Loucy (cell line): ENCODE measurements at regions not wholly inside any gene's neighbourhood (a gene's known extent, or its start where the extent isn't known, plus 50 kb on each side); places are given as distances from the start of the nearest gene placed in this dataset.

Source experiments
- EZH2phosphoT487 ChIP-seq: fragments of 200-600 bp; IDR thresholded peaks from 2 replicates; pipeline ENCODE4 v1.6.1; 2018; ENCODE audit warnings: antibody characterized with exemption, mild to moderate bottlenecking, moderate library complexity, borderline replicate concordance
- TF ChIP-seq, protein P1 (sequence below): fragments of 200-600 bp; sonication (generic); conservative IDR thresholded peaks from 2 replicates; pipeline ENCODE4 v1.5.1; 2014; ENCODE audit warnings: mild to moderate bottlenecking, antibody characterized with exemption, low read length

DNA sequence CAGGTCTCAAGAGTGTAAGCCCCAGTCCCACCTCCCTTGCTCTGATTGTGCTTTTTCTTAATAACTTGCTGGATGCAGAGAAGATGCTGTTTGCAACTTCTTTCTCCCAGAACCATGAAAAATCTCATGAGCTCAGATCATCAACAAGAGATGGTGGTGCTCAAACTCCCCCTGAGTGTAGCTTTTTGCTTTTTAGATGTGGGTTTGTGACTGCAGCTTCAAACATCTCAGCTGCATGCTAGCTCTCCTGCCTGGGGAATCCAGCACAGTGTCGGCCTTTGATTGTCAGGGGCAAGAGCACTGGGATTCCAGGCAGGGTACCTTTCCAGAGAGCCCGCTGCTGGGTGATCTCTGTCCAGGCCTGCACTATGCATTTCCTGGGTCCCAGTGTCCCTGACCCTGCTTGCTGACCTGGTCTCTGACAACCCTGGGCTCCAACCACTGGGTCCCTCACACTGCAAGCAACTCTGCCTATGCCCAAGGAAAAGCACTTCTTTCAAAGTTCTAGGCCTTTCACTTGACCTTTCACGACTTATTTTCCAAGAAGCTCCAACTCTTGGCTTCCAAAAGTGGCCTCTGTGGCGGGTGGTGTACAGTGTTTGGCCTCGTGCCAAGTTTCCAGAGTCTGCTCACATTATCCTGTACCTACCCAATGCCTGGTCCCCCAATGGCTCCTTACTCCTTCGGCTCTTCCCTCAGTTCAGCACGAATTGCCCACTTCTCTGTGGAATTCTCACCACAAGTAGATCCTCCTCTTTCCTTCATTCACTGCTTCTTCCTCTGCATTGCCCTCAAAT lies 69.7 kb upstream of the LY86 start:
- TF ChIP-seq, protein P1, sequence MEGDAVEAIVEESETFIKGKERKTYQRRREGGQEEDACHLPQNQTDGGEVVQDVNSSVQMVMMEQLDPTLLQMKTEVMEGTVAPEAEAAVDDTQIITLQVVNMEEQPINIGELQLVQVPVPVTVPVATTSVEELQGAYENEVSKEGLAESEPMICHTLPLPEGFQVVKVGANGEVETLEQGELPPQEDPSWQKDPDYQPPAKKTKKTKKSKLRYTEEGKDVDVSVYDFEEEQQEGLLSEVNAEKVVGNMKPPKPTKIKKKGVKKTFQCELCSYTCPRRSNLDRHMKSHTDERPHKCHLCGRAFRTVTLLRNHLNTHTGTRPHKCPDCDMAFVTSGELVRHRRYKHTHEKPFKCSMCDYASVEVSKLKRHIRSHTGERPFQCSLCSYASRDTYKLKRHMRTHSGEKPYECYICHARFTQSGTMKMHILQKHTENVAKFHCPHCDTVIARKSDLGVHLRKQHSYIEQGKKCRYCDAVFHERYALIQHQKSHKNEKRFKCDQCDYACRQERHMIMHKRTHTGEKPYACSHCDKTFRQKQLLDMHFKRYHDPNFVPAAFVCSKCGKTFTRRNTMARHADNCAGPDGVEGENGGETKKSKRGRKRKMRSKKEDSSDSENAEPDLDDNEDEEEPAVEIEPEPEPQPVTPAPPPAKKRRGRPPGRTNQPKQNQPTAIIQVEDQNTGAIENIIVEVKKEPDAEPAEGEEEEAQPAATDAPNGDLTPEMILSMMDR: no peak
- TF ChIP-seq EZH2phosphoT487: no peak
